ENCODE measurements at regions not wholly inside any gene's neighbourhood (a gene's known extent, or its start where the extent isn't known, plus 50 kb on each side); places are given as distances from the start of the nearest gene placed in this dataset.
A peak's percentile ranks its signal among the peaks of the same experiment; 100 is the strongest.

GRCh38 chr7:148940702-148941597, 56.9 kb upstream of the EZH2 start (continued):
- 0 out of 2 replicates have a peak, but pooled peaks have one; percentile 60 for TF ChIP-seq ZBTB34 (CRISPR knock-in tag; IDR thresholded peaks at IDR 0.05)
- TF ChIP-seq TFE3 (CRISPR knock-in tag; IDR thresholded peaks at IDR 0.05): no peak
- TF ChIP-seq HES4 (CRISPR knock-in tag; IDR thresholded peaks at IDR 0.05; ENCODE audit: borderline replicate concordance): 0 out of 2 replicates have a peak, but pooled peaks have one; percentile 52
- TF ChIP-seq PHB2 (IDR thresholded peaks at IDR 0.05; ENCODE audit: partially characterized antibody): no peak
- no peak for TF ChIP-seq KAT2B (IDR thresholded peaks at IDR 0.05; ENCODE audit: borderline replicate concordance, low read depth, low read length)
- no peak for TF ChIP-seq MAFK (conservative IDR thresholded peaks at IDR 0.05 in 1 of 2, IDR thresholded peaks at IDR 0.05 in 1 of 2; ENCODE audit: low read length in 2 of 2)
- 0 out of 2 replicates have a peak, but pooled peaks have one; percentile 23 for TF ChIP-seq KLF6 (CRISPR knock-in tag; IDR thresholded peaks at IDR 0.05)
- TF ChIP-seq ZNF75D (CRISPR knock-in tag; IDR thresholded peaks at IDR 0.05; ENCODE audit: borderline replicate concordance): no peak
- peak; percentile 61; the same call in 1 of the 2 replicates for TF ChIP-seq MEIS2 (CRISPR knock-in tag; IDR thresholded peaks at IDR 0.05)
- TF ChIP-seq HOXA5 (CRISPR knock-in tag; IDR thresholded peaks at IDR 0.05): peak; percentile 77; the same call in 1 of the 2 replicates
- peak; percentile 43 for TF ChIP-seq SKI (IDR thresholded peaks at IDR 0.05; ENCODE audit: partially characterized antibody)
- TF ChIP-seq DDIT3 (CRISPR knock-in tag; IDR thresholded peaks at IDR 0.05): no peak
- TF ChIP-seq MAFF (IDR thresholded peaks at IDR 0.05; ENCODE audit: low read depth, low read length): no peak
- TF ChIP-seq NAIF1 (CRISPR knock-in tag; IDR thresholded peaks at IDR 0.05; ENCODE audit: borderline replicate concordance): no peak; the same call in 1 of the 2 replicates
- TF ChIP-seq ZMYM4 (CRISPR knock-in tag; IDR thresholded peaks at IDR 0.05): no peak; the same call in 1 of the 2 replicates
- TF ChIP-seq NCOA2 (CRISPR knock-in tag; IDR thresholded peaks at IDR 0.05): peak; percentile 10; the same call in 1 of the 2 replicates
- TF ChIP-seq NFATC3 (CRISPR knock-in tag; IDR thresholded peaks at IDR 0.05): no peak
- no peak for TF ChIP-seq PBX2 (CRISPR knock-in tag; IDR thresholded peaks at IDR 0.05)
- peak; percentile 15; the same call in 1 of the 2 replicates for TF ChIP-seq RXRB (CRISPR knock-in tag; IDR thresholded peaks at IDR 0.05; ENCODE audit: borderline replicate concordance)
- TF ChIP-seq SMYD3 (CRISPR knock-in tag; IDR thresholded peaks at IDR 0.05): 0 out of 2 replicates have a peak, but pooled peaks have one; percentile 71
- TF ChIP-seq ZNF629 (CRISPR knock-in tag; conservative IDR thresholded peaks at IDR 0.05): no peak
- TF ChIP-seq ISL2 (CRISPR knock-in tag; IDR thresholded peaks at IDR 0.05): no peak; the same call in 1 of the 2 replicates
- TF ChIP-seq FOSL2 (CRISPR knock-in tag; IDR thresholded peaks at IDR 0.05): no peak
- no peak for TF ChIP-seq RARA (CRISPR knock-in tag; IDR thresholded peaks at IDR 0.05)
- no peak for TF ChIP-seq ZBTB1 (CRISPR knock-in tag; IDR thresholded peaks at IDR 0.05; ENCODE audit: borderline replicate concordance)
- TF ChIP-seq ZNF3 (CRISPR knock-in tag; IDR thresholded peaks at IDR 0.05): no peak
- no peak for TF ChIP-seq EEA1 (CRISPR knock-in tag; IDR thresholded peaks at IDR 0.05; ENCODE audit: borderline replicate concordance)
- no peak for TF ChIP-seq CEBPB (IDR thresholded peaks at IDR 0.05; ENCODE audit: borderline replicate concordance, low read depth, low read length)
